ENCODE measurements at regions not wholly inside any gene's neighbourhood (a gene's known extent, or its start where the extent isn't known, plus 50 kb on each side); places are given as distances from the start of the nearest gene placed in this dataset.

DNA sequence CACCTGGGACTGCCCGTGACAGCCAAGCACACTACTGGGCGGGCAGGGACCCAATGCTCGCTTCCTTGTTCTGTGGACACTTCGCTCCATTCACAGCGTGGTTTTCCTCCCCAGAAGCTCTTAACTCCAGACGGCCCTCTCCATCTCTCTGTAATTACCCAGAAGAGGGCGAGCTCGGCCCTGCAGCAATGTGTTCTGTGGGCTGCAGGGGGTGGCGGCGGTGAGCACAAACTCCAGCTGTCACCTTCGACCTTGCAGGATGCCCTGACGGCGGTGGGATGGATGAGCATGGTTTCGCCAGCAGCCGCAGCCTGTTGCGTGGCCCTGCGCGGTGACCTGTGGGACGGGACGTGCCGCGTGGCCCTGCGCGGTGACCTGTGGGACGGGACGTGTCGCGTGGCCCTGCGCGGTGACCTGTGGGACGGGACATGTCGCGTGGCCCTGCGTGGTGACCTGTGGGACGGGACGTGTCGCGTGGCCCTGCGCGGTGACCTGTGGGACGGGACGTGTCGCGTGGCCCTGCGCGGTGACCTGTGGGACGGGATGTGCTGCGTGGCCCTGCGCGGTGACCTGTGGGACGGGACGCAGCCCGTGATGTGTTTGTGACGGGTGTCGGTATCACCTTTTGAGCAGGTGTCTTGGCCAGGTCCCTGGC, 1204.7 kb downstream of the BRD1 start:
- TF ChIP-seq EZH2phosphoT487 (IDR thresholded peaks at IDR 0.05; ENCODE audit: insufficient read depth, low read depth), result no peak
- no peak for TF ChIP-seq EZH2 (IDR thresholded peaks at IDR 0.05; ENCODE audit: insufficient read depth, poor library complexity, severe bottlenecking)
